Tibial nerve (tissue), 4 donors: ENCODE measurements at regions not wholly inside any gene's neighbourhood (a gene's known extent, or its start where the extent isn't known, plus 50 kb on each side); places are given as distances from the start of the nearest gene placed in this dataset.

Experiments
- DNase-seq, 2 donors: peaks; one replicate each; pipeline ENCODE4 v3.0.0-alpha.2; 2019; ENCODE audit warnings: low spot score in 2 of 2
- H3K27ac ChIP-seq, 4 donors: fragments of 200-600 bp; sonication (generic) in 3 of 4; one replicate each; pipeline ENCODE4 v1.5.1; 2017 to 2019; ENCODE audit warnings: mild to moderate bottlenecking in 1 of 4
- H3K27me3 ChIP-seq, 2 donors: fragments of 200-600 bp; sonication (generic) in 1 of 2; one replicate each; pipeline versions ENCODE4 v1.5.1 to v1.6.0; 2017 to 2019
- H3K36me3 ChIP-seq, 3 donors: fragments of 200-600 bp; sonication (generic); one replicate each; pipeline ENCODE4 v1.5.1; 2018 to 2019
- H3K4me1 ChIP-seq, 4 donors: fragments of 200-600 bp; sonication (generic) in 3 of 4; one replicate each; pipeline ENCODE4 v1.5.1; 2017 to 2019
- H3K4me3 ChIP-seq, 4 donors: fragments of 200-600 bp; sonication (generic) in 3 of 4; one replicate each; pipeline ENCODE4 v1.5.1; 2017 to 2019; ENCODE audit warnings: mild to moderate bottlenecking in 1 of 4, moderate library complexity in 1 of 4
- H3K9me3 ChIP-seq, 4 donors: fragments of 200-600 bp; sonication (generic) in 3 of 4; one replicate each; pipeline ENCODE4 v1.5.1; 2017 to 2019
- CTCF ChIP-seq, 5 experiments: fragments of 200-600 bp in 3 of 5; fragments of 450-650 bp in 2 of 5; sonication (generic) in 3 of 5; IDR thresholded peaks; one replicate each; pipeline ENCODE4 v1.5.1; 2016 to 2019; ENCODE audit warnings: antibody characterized with exemption in 5 of 5, mild to moderate bottlenecking in 3 of 5, moderate library complexity in 2 of 5
- EP300 ChIP-seq, 2 donors: sonication (generic); formaldehyde crosslinking; IDR thresholded peaks; one replicate each; pipeline ENCODE4 v1.6.1; 2017; ENCODE audit warnings: antibody characterized with exemption in 2 of 2, mild to moderate bottlenecking in 1 of 2
- POLR2A ChIP-seq, 2 donors: fragments of 450-650 bp; IDR thresholded peaks; one replicate each; pipeline ENCODE4 v1.6.1; 2017; ENCODE audit warnings: antibody characterized with exemption in 2 of 2, mild to moderate bottlenecking in 2 of 2, moderate library complexity in 2 of 2
- WGBS, 2 donors: methylation state at CpG; one replicate each; pipeline ENCODE4 v1.1.5; 2018; 5-methylcytosine and 5-hydroxymethylcytosine counted together

- TF ChIP-seq EP300 (IDR thresholded peaks at IDR 0.05) (no peak), POLR2A (IDR thresholded peaks at IDR 0.05) (no peak), CTCF (IDR thresholded peaks at IDR 0.05) (no peak)
- DNase-seq, result no peak
- Histone ChIP-seq H3K9me3 (peaks cover 0 to 11% (median 4%) of the 10 kb centered on the region in 4 donors), H3K27me3 (no peaks in the 10 kb centered on the region), H3K36me3 (no peaks in the 10 kb centered on the region), H3K4me3 (no peak overlapping the region), H3K4me1 (no peaks in the 10 kb centered on the region), H3K27ac (no peak overlapping the region)
- WGBS, 2 donors, result 37 to 41% methylated on average over 5 of the region's 5 CpGs
Measured at GRCh38 chr11:79963856-79964645, 523.2 kb upstream of the TENM4 start.

GRCh38 chr11:79960461-79960860, 519.6 kb upstream of the TENM4 start:
- peaks cover 0 to 18% (median 4%) of the 10 kb centered on the region in 4 donors for H3K9me3 ChIP-seq
- no peaks in the 10 kb centered on the region for H3K36me3 ChIP-seq
- TF ChIP-seq CTCF (IDR thresholded peaks at IDR 0.05), result no peak
- no peak for TF ChIP-seq POLR2A (IDR thresholded peaks at IDR 0.05)
- TF ChIP-seq EP300 (IDR thresholded peaks at IDR 0.05), result no peak
- H3K4me1 ChIP-seq, result no peaks in the 10 kb centered on the region
- no peak overlapping the region for H3K4me3 ChIP-seq
- H3K27ac ChIP-seq, result no peak overlapping the region
- no peak for DNase-seq
- H3K27me3 ChIP-seq, result no peaks in the 10 kb centered on the region

- DNase-seq, result no peak
- Histone ChIP-seq H3K4me3 (no peak overlapping the region), H3K9me3 (peaks cover 0 to 18% (median 4%) of the 10 kb centered on the region in 4 donors), H3K36me3 (no peaks in the 10 kb centered on the region), H3K27me3 (no peaks in the 10 kb centered on the region), H3K27ac (no peak overlapping the region), H3K4me1 (no peaks in the 10 kb centered on the region)
- TF ChIP-seq POLR2A (IDR thresholded peaks at IDR 0.05) (no peak), CTCF (IDR thresholded peaks at IDR 0.05) (no peak), EP300 (IDR thresholded peaks at IDR 0.05) (no peak)
- WGBS, 2 donors, result 86 to 90% methylated on average over 2 of the region's 2 CpGs
Measured at GRCh38 chr11:79959318-79959717, 518.5 kb upstream of the TENM4 start.

- TF ChIP-seq CTCF (IDR thresholded peaks at IDR 0.05) (no peak), POLR2A (IDR thresholded peaks at IDR 0.05) (no peak), EP300 (IDR thresholded peaks at IDR 0.05) (no peak)
- DNase-seq, result no peak
- peaks cover 0 to 18% (median 4%) of the 10 kb centered on the region in 4 donors for H3K9me3 ChIP-seq
- no peaks in the 10 kb centered on the region for H3K27me3 ChIP-seq
- H3K27ac ChIP-seq, result no peak overlapping the region
- no peaks in the 10 kb centered on the region for H3K36me3 ChIP-seq
- no peaks in the 10 kb centered on the region for H3K4me1 ChIP-seq
- H3K4me3 ChIP-seq, result no peak overlapping the region
Measured at GRCh38 chr11:79957702-79958101, 516.9 kb upstream of the TENM4 start.

- Histone ChIP-seq H3K27ac (no peak overlapping the region), H3K9me3 (peaks cover 0 to 18% (median 4%) of the 10 kb centered on the region in 4 donors), H3K4me1 (no peaks in the 10 kb centered on the region), H3K4me3 (no peak overlapping the region), H3K27me3 (no peaks in the 10 kb centered on the region), H3K36me3 (no peaks in the 10 kb centered on the region)
- no peak for DNase-seq
- TF ChIP-seq CTCF (IDR thresholded peaks at IDR 0.05) (no peak), POLR2A (IDR thresholded peaks at IDR 0.05) (no peak), EP300 (IDR thresholded peaks at IDR 0.05) (no peak)
- 76% methylated on average over 4 of the region's 4 CpGs for WGBS, 2 donors
Measured at GRCh38 chr11:79956061-79956460, 515.2 kb upstream of the TENM4 start.
